CD14-positive monocyte (primary cell): ENCODE measurements at regions not wholly inside any gene's neighbourhood (a gene's known extent, or its start where the extent isn't known, plus 50 kb on each side); places are given as distances from the start of the nearest gene placed in this dataset.

Experiments
- DNase-seq, 3 donors: peaks; one replicate each; pipeline ENCODE4 v3.0.0-alpha.2; 2011 to 2022
- H2AFZ ChIP-seq: 2 replicates; pipeline ENCODE4 v1.6.0; 2012; ENCODE audit warnings: mild to moderate bottlenecking, low read depth, low read length, inconsistent platforms; ENCODE audit not compliant: insufficient read depth, poor library complexity, severe bottlenecking
- H3K27ac ChIP-seq, 2 donors: 1 replicate in 1 of 2; 2 replicates in 1 of 2; pipeline ENCODE4 v1.5.1; 2012 to 2013; ENCODE audit warnings: low read length in 2 of 2, control low read depth in 1 of 2, inconsistent platforms in 1 of 2, low read depth in 1 of 2, mild to moderate bottlenecking in 1 of 2
- H3K27me3 ChIP-seq, 2 donors: one replicate each; pipeline versions ENCODE4 v1.6.0 to v1.6.1; 2011 to 2013; ENCODE audit warnings: low read length in 2 of 2; ENCODE audit not compliant: control insufficient read depth in 2 of 2, insufficient read depth in 2 of 2
- H3K36me3 ChIP-seq, 2 donors: replicated peaks in 1 of 2; 1 replicate in 1 of 2; 2 replicates in 1 of 2; pipeline versions ENCODE4 v1.5.1 to v1.6.1; 2012 to 2013; ENCODE audit warnings: low read length in 2 of 2, control low read depth in 1 of 2, inconsistent platforms in 1 of 2, mild to moderate bottlenecking in 1 of 2; ENCODE audit not compliant: insufficient read depth in 2 of 2, control insufficient read depth in 1 of 2
- H3K4me1 ChIP-seq, 2 donors: 1 replicate in 1 of 2; 2 replicates in 1 of 2; pipeline versions ENCODE4 v1.5.1 to v1.6.1; 2012 to 2013; ENCODE audit warnings: low read length in 2 of 2, control low read depth in 1 of 2, inconsistent platforms in 1 of 2, mild to moderate bottlenecking in 1 of 2, moderate library complexity in 1 of 2; ENCODE audit not compliant: insufficient read depth in 2 of 2, control insufficient read depth in 1 of 2
- H3K4me2 ChIP-seq: replicated peaks from 2 replicates; pipeline ENCODE3; 2012; ENCODE audit warnings: low read length, moderate library complexity, mild to moderate bottlenecking; ENCODE audit not compliant: poor library complexity, severe bottlenecking; ENCODE audit errors: extremely low read depth
- H3K4me3 ChIP-seq, 3 experiments: fragments of 200-600 bp in 1 of 3; sonication (generic) in 1 of 3; replicated peaks in 1 of 3; 1 replicate in 2 of 3; 2 replicates in 1 of 3; pipeline ENCODE4 v1.5.1; 2011 to 2013; ENCODE audit warnings: low read length in 3 of 3, mild to moderate bottlenecking in 3 of 3, control low read depth in 2 of 3, low read depth in 2 of 3, inconsistent platforms in 1 of 3, moderate library complexity in 1 of 3
- H3K79me2 ChIP-seq: 2 replicates; pipeline ENCODE4 v1.6.0; 2012; ENCODE audit warnings: mild to moderate bottlenecking, control low read depth, inconsistent platforms, low read length, moderate library complexity; ENCODE audit not compliant: insufficient read depth
- H3K9ac ChIP-seq: 2 replicates; pipeline ENCODE4 v1.6.0; 2017; ENCODE audit warnings: low read length, mild to moderate bottlenecking; ENCODE audit not compliant: insufficient read depth, poor library complexity, severe bottlenecking
- H3K9me3 ChIP-seq, 2 donors: replicated peaks in 1 of 2; 1 replicate in 1 of 2; 2 replicates in 1 of 2; pipeline versions ENCODE4 v1.5.1 to v1.6.1; 2012 to 2013; ENCODE audit warnings: low read length in 2 of 2, control low read depth in 1 of 2; ENCODE audit not compliant: control insufficient read depth in 1 of 2, insufficient read depth in 1 of 2
- H4K20me1 ChIP-seq: 2 replicates; pipeline ENCODE4 v1.6.0; 2012; ENCODE audit warnings: mild to moderate bottlenecking, low read length, control low read depth, moderate library complexity; ENCODE audit not compliant: insufficient read depth
- H3K27ac Mint-ChIP-seq, 7 donors: one replicate each; pipeline ENCODE4 v1.8.0; 2020; ENCODE audit warnings: mild to moderate bottlenecking in 7 of 7, mixed read lengths in 7 of 7, moderate library complexity in 6 of 7, inconsistent platforms in 2 of 7
- H3K27me3 Mint-ChIP-seq, 3 donors: one replicate each; pipeline ENCODE4 v1.8.0; 2021 to 2022; ENCODE audit warnings: low read depth in 3 of 3, mild to moderate bottlenecking in 3 of 3, mixed read lengths in 3 of 3, moderate library complexity in 3 of 3, inconsistent platforms in 1 of 3
- H3K36me3 Mint-ChIP-seq, 2 donors: one replicate each; pipeline ENCODE4 v1.8.0; 2020; ENCODE audit warnings: mixed read lengths in 2 of 2, inconsistent platforms in 1 of 2, mild to moderate bottlenecking in 1 of 2
- H3K4me1 Mint-ChIP-seq: one replicate; pipeline ENCODE4 v1.8.0; 2020; ENCODE audit warnings: mild to moderate bottlenecking, mixed read lengths
- H3K4me3 Mint-ChIP-seq, 2 donors: one replicate each; pipeline ENCODE4 v1.8.0; 2020; ENCODE audit warnings: mild to moderate bottlenecking in 2 of 2, mixed read lengths in 2 of 2, moderate library complexity in 1 of 2
- H3K9me3 Mint-ChIP-seq, 7 donors: one replicate each; pipeline ENCODE4 v1.8.0; 2020 to 2022; ENCODE audit warnings: mixed read lengths in 7 of 7, mild to moderate bottlenecking in 6 of 7, moderate library complexity in 6 of 7, inconsistent platforms in 2 of 7
- WGBS: methylation state at CpG from one replicate; pipeline ENCODE4 v1.1.5; 2013; ENCODE audit warnings: missing lambda C conversion rate; ENCODE audit not compliant: insufficient coverage; 5-methylcytosine and 5-hydroxymethylcytosine counted together
- intact Hi-C, 2 donors: fragments of 100-400 bp; cut with micrococcal nuclease; formaldehyde crosslinking; loops; one replicate each; pipeline versions ENCODE4 v1.15.0 to v1.15.1; 2023
- TF ChIP-seq, protein P1 (sequence below): fragments of 200-600 bp; IDR thresholded peaks from one replicate; pipeline ENCODE4 v1.8.0; 2022; ENCODE audit warnings: antibody characterized with exemption, mild to moderate bottlenecking

DNA sequence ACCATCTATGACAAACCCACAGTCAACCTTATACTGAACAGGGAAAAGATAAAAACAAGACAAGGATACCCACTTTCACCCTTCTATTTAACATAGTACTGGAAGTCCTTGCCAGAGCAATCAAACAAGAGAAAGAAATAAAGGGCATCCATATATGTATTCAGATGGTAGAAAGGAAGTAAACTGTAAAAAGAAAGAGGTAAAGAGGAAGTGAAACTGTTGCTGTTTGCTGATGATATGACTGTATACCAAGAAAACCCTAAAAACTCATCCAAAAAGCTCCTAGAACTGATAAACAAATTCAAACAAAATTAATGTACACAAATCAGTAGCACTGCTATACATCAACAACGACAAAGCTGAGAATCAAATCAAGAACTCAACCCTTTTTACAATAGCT lies 538.7 kb upstream of the PABPC4L start:
- Histone ChIP-seq H3K4me3 (no peak overlapping the region), H3K4me1 (no peaks in the 10 kb centered on the region), H3K27me3 (no peaks in the 10 kb centered on the region), H4K20me1 (no peaks in the 10 kb centered on the region), H2AFZ (no peak overlapping the region), H3K27ac (no peak overlapping the region), H3K9me3 (no peaks in the 10 kb centered on the region), H3K36me3 (no peaks in the 10 kb centered on the region), H3K9ac (no peak overlapping the region), H3K79me2 (no peaks in the 10 kb centered on the region), H3K4me2 (no peak overlapping the region)
- no CpG with 5 or more reads among the region's 1 CpG for WGBS
- Mint-ChIP-seq H3K36me3 (no peaks in the 10 kb centered on the region), H3K27ac (no peak overlapping the region), H3K4me1 (no peaks in the 10 kb centered on the region), H3K4me3 (no peak overlapping the region), H3K27me3 (peaks cover 0 to 2% (median 2%) of the 10 kb centered on the region in 3 donors), H3K9me3 (peaks cover 0 to 6% (median 2%) of the 10 kb centered on the region in 7 donors)
- intact Hi-C loops, result no loop called here
- TF ChIP-seq, protein P1, sequence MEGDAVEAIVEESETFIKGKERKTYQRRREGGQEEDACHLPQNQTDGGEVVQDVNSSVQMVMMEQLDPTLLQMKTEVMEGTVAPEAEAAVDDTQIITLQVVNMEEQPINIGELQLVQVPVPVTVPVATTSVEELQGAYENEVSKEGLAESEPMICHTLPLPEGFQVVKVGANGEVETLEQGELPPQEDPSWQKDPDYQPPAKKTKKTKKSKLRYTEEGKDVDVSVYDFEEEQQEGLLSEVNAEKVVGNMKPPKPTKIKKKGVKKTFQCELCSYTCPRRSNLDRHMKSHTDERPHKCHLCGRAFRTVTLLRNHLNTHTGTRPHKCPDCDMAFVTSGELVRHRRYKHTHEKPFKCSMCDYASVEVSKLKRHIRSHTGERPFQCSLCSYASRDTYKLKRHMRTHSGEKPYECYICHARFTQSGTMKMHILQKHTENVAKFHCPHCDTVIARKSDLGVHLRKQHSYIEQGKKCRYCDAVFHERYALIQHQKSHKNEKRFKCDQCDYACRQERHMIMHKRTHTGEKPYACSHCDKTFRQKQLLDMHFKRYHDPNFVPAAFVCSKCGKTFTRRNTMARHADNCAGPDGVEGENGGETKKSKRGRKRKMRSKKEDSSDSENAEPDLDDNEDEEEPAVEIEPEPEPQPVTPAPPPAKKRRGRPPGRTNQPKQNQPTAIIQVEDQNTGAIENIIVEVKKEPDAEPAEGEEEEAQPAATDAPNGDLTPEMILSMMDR, result no peak
- DNase-seq, result no peak

DNA sequence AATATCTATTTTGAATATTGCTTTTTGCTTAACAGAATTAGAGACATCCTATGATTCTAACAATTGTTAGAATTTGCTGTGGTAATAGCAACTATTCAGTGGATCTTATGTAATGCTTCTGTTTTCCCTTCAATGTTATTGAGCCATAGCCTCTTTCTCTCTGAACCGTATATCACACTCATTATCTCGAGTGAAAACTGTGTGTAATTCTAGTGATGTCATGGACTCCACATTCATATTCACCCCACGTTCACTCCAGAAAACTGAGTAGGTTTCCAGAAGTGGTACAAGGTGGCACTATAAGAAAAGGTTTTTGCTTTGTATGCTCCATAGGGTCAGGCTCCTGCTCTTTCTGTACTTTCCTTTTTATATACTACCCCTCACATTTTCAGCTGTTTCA lies 534.3 kb upstream of the PABPC4L start:
- Mint-ChIP-seq H3K27me3 (peaks cover 0 to 2% (median 2%) of the 10 kb centered on the region in 3 donors), H3K36me3 (no peaks in the 10 kb centered on the region), H3K4me3 (no peak overlapping the region), H3K4me1 (no peaks in the 10 kb centered on the region), H3K27ac (no peak overlapping the region), H3K9me3 (no peaks in the 10 kb centered on the region)
- no peak overlapping the region for H3K4me3 ChIP-seq
- no peaks in the 10 kb centered on the region for H3K9me3 ChIP-seq
- TF ChIP-seq, protein P1, result no peak
- no peaks in the 10 kb centered on the region for H3K27me3 ChIP-seq
- no peaks in the 10 kb centered on the region for H3K36me3 ChIP-seq
- no peak overlapping the region for H3K4me2 ChIP-seq
- no peaks in the 10 kb centered on the region for H3K4me1 ChIP-seq
- H3K79me2 ChIP-seq, result no peaks in the 10 kb centered on the region
- intact Hi-C loops, result no loop called here
- H2AFZ ChIP-seq, result no peak overlapping the region
- H4K20me1 ChIP-seq, result no peaks in the 10 kb centered on the region
- H3K9ac ChIP-seq, result no peak overlapping the region
- H3K27ac ChIP-seq, result no peak overlapping the region
- DNase-seq, result no peak
- WGBS, result no CpG with 5 or more reads among the region's 3 CpGs
